GM21526 (cell line): ENCODE measurements at regions not wholly inside any gene's neighbourhood (a gene's known extent, or its start where the extent isn't known, plus 50 kb on each side); places are given as distances from the start of the nearest gene placed in this dataset.
"Not testable (repeated sequence)": the region's sequence is repeated elsewhere in the genome, so short reads cannot be mapped to it uniquely, and the experiment has no call there.

Experiments
- ATAC-seq: cut with Tn5 transposase; IDR thresholded peaks from one replicate; pipeline ENCODE4 v1.9.1; 2021; ENCODE audit warnings: moderate library complexity; ENCODE audit not compliant: unreplicated experiment, low FRiP score

DNA sequence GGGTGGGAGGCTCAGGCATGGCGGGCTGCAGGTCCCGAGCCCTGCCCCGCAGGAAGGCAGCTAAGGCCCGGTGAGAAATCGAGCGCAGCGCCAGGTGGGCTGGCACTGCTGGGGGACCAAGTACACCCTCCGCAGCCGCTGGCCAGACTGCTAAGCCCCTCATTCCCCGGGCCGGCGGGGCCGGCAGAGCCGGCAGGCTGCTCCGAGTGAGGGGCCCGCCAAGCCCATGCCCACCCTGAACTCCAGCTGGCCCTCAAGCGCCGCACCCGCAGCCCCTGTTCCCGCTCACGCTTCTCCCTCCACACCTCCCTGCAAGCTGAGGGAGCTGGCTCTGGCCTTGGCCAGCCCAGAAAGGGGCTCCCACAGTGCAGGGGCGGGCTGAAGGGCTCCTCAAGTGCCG is 1361.1 kb upstream of the ZEB2 start:
- ATAC-seq = not testable (repeated sequence)

DNA sequence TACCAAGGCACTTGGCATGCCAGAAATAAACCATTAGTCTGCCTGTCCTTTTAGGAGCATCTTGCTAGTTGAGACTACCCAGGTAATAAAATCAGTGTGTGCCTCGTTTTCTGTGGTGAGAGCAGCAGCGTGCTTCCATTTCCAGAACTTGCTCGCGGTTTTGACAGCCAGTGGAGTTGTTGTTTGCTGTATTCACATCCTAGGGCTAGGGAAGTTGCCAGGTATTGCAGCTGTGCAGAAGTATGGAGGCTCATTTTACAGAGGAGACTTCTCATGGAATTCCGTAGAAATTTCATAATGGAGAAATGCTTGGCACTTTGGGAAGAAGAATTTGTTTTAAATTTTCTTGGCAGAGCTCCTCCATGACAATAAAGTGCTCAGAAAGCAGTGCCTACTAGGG is 1355.1 kb upstream of the ZEB2 start:
- no peak for ATAC-seq

DNA sequence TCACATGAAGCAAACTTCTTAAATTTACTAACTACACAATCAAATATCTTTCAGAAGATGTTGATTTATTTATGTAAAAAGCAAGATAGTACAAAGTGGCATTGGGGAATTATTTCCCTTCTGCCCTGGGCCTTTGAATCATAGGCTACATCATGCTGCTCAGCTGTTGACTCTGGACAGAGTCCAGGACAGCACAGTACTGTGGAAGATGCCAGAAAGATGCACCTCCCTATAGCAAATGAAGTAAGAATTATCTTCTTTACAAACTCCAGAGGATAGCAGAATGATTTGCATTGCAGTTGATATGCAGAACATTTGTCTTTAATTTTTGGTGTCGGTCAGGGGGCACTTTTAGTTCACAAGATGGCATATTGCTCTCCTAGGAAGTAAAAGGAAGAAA is 1354.5 kb upstream of the ZEB2 start:
- no peak for ATAC-seq

DNA sequence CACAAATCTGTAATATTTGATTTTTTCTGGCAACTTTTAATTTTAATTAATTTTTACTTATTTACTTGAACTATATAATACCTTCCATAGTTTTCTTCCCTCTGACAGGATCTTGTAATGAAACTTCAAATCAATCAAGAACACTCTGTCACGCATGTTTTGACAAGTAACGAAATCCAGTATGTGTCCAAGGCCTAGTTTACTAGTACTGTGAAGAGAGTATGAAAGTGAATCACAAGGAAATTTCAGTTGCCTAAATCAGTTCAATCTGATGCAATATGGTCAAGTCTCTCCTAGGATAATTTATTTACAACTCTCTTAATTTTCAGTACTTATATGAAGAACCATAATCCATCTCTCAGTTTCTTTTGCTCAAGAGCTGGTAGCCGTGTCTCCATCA is 1344.6 kb upstream of the ZEB2 start:
- ATAC-seq = no peak

DNA sequence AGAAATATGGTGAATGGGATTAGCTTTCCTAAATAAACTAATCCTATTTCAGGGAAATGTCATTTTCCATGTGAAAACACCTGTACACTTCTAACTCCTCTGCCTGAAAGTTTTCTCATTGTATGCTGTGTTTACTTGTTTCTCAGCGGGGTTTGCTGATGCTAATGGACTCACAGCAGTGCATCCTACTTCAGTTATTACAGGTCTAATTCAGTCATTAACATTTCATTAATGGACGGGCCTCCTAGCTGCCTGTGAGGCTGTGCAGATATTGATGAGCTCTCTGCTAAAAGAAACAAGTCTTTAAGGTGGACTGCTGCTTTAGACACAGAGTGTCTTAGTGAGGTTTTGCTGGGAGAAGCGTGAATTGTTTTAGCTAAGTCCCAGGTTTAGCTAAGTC is 1342.0 kb upstream of the ZEB2 start:
- no peak for ATAC-seq

DNA sequence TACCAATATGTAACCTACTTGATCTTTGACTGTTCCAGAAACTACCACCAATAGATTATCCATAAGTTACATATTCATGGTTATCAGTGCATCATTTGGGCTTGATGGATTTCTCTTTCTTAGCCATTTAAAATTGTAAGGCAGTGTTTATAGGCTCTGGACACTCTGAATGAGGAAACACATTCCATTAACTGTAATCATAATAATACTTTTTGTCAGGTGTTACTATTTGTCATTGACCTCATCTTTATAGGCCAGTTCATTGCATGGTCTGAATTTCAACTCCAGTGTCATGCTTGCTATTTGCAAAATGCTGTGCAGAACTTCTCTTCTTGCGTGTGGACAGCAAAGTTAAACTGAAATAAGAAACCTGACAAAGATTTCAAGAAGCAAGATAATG is 1340.2 kb upstream of the ZEB2 start:
- no peak for ATAC-seq

DNA sequence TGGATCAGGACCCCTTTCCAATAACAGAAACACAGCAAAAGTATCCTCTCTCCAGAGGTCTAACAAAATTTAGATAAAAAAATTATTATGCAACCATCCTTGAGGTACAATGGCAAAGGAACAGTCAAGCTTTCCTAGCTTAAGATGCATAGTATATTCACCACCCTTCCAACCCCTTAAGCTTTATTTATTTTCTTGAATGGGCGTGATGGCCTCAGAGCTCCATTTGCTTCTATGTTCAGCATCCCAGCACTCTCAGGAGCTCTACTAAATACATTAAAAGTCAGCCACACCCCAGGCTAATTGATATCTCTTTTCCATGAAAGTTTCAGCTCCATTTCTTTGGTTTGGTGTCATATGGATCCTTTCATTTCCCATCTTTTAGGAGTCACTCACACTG is 1335.2 kb upstream of the ZEB2 start:
- ATAC-seq = no peak

DNA sequence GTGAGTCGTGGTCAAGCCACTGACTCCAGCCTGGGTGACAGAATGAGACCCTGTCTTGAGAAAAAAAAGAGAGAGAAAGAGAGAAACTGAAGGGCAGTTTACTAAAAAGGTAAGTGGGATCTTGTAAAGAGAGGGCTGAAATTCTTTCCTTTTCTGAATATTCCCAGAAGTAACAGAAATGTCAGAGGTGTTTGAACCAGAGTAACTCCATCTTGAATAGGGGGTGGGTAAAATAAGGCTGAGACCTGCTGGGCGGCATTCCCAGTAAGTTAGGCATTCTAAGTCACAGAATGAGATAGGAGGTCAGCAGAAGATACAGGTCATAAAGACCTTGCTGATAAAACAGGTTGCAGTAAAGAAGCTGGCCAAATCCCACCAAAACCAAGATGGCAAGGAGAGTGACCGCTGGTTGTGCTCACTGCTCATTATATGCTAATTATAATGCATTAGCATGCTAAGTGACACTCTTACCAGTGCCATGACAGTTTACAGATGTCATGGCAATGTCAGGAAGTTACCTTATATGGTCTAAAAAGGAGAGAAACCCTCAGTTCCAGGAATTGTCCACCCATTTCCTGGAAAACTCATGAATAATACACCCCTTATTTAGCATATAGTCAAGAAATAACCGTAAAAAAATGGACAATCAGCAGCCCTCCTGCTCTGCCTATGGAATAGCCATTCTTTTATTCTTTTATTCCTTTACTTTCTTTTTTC is 1334.3 kb upstream of the ZEB2 start:
- ATAC-seq = no peak

DNA sequence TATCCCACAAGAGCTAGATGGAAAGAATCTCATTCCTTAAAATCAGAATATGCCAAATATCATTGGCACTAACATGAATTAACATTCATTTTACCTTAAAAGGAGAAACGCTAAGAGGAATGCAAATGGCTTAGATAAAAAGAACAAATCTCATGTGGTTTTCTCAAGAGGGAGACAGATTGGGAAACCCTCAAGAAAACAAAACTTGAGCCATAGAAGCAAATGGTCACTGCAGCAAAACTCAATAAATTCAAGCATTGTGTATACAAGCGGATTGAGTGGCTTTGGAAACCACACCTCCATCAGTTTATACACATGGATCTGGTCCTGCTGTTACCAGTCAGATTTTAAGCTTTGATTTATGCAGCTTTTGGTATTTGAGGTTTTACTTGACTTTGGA is 1331.8 kb upstream of the ZEB2 start:
- ATAC-seq = no peak

DNA sequence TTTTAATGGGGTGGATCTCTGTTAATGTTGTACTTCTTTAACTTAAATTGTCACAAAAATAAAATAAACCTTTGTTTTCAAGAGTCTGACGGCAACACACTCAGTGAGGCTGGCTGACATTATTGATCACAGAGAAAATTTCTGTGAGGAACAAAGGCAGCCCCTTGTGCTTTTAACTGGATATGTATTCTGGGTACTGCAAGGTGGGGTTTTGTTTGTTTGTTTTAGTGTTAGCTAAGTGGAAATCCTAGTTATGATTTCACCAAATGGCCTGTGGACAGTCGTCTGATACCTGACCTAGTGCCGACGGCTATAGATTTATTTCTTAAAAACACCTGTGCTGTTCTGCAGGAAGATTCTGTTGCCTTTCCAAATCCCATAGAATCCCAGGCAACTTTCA is 1329.5 kb upstream of the ZEB2 start:
- ATAC-seq = no peak

DNA sequence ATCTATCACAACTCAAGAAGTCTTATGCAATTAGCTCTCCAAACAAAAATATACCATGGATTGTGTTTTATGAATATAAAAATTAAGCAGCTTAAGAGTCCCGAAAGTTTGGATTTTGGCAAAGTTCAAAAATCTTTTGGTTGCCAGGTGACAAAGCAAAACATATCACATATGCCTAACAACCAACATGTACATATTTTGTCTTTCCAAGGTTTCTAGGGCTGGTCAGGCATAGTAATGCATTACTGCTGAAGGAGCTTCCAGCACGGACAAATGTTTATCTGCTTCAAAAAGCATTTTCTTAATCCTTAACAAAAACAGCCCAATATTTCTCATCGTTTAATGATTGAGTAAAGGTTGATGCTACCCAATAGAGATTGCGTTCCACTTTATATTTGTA is 1327.1 kb upstream of the ZEB2 start:
- ATAC-seq = no peak

DNA sequence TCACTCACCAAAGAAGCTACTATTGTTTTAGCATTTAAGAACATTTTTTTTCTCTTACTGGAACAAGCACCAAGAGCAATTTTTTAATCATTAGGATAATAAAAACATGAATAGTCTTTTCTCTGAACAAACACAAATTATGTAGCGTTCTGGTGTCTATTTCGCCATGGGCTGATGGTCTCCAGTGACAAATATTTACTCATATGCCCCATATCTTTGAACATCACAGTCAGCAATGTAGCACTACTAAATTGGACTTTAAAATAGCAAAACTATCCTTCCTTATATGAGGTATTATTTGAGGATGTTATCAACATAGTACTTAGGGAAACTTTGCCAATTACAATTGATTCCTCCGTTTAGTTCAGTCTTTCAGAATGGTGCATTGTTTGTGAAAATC is 1326.0 kb upstream of the ZEB2 start:
- no peak for ATAC-seq

DNA sequence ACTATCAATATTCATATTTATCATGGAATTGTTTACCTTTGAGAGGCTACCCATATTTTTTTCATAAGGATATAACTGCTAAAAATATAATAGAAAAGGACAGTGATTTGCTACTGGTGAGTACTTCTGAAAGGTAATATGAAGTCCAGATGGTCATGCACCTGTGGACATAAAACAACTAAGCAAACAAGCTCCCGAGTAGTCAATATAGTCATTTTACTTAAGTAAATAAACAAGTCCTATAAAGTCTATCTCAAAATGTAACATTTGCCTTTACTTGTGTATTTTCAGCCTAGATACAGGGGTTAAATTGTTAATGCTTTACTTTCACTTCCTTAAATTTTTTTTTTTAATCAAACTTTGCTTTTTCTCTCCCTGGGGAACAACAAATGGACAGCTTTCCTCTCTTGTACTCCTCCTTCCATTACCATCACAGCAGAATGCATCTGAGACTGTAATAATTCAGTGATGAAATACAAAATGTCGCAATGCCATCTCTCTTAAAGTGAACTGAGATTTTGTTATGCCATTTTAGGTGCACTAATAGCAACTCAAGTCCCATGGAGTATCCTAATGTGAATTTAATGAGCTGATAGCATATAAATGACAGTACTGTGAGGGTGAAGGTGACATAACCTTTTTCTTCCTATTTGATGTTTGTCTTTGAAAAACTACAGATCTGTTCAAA is 1325.4 kb upstream of the ZEB2 start:
- no peak for ATAC-seq

DNA sequence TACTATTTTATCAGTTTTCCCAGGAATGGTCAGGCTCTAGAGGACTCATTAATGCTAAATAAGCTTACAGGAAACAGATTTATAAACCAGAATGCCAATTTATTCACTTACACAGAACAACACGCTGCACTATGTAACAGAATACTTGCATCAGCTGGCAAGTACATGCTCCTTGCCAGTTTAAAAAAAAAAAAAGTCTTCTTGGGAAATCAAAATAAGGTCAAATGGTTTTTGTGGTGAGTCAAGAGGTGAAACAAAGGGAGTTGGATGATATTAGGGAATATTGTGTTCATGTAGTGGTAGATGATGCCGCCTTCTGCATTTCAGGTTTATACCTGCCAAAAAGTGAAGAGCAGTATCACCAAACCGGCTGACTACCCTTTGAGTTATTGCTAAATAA is 1322.1 kb upstream of the ZEB2 start:
- no peak for ATAC-seq

DNA sequence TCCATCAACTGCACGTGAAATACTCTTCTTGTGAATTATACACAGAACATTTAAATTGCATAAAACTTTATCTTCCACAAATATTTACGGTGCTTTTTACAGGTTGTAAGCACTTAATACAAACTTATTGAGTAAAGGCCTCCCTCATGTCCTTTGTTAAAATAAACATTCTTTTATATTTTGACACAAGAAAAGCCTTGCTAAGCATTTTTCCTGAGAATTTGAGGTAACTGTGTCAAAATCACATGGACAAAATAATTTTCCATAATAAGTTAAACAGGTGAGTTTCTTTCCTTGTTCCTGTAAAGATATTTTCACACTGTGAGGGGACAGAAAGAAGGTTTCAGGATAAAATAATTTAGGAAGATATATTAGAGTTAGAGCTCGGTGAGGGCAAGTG is 1317.1 kb upstream of the ZEB2 start:
- ATAC-seq = no peak

DNA sequence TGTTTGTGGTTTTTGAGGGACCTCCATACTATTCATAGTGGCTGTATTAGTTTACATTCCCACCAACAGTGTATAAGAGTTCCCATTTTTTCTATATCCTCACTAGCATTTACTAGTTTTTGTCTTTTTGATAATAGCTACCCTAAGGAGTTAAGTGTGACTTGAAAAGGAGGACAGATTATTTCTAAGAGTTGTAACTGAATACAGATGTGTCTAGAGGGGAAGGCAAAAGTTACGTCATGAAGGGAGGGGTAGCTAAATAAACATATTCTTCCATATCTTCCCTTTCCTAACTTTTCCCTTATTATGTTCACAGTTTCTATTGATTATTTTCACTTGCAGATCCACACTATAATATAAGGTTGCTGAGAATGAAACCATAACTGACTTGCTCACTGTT is 1315.7 kb upstream of the ZEB2 start:
- ATAC-seq = no peak

DNA sequence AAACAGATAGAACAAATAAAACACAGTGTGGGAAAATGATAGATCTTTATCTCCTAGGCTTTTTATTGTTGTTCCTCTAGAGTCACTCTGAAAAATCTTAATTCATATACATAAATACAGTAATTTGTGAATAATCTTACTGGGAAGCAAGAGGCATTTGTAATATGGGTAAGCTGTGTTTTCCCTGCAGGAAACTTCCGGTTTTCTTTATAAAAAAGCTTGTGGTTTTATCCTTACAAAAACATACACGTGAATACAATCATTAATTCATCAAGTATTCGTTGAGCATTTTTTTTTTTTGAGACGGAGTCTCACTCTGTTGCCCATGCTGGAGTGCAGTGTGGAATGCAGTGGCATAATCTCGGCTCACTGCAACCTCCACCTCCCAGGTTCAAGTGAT is 1312.8 kb upstream of the ZEB2 start:
- ATAC-seq = no peak

DNA sequence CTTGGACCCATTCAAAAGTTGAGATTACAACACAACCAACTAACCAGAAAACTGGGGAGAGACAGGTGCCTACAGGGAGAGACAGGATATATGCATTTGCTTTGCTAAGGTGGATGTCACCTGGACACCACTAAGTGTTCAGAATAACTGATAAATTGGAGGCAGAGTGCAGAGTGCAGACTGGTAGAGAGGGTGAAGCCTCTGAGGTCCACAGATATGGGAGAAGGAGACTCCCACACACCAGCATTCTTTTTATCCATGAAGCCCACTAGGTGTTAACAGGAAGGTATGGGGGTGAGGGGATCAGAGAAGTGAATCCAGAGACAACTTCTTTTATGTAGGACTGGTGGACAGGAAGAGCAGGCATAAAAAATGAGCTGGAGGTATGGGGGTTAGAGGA is 1310.0 kb upstream of the ZEB2 start:
- no peak for ATAC-seq

DNA sequence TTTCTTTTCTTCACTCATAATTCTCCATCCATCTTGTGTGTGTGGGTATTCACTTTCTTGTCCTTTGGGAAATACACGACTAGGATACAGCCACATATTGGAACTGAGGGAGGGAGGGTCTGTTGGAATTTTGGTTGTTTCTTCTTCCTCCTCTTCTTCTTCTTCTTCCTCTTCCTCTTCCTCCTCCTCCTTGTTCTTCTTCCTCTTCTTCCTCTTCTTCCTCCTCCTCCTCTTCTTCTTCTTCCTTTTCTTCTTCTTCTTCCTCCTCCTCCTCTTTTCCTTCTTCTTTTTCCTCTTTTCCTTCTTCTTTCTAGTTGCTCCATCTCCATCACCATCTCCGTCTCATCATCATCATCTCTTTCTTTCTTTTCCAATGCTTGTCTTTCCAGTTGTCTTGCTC is 1307.3 kb upstream of the ZEB2 start:
- no peak for ATAC-seq

DNA sequence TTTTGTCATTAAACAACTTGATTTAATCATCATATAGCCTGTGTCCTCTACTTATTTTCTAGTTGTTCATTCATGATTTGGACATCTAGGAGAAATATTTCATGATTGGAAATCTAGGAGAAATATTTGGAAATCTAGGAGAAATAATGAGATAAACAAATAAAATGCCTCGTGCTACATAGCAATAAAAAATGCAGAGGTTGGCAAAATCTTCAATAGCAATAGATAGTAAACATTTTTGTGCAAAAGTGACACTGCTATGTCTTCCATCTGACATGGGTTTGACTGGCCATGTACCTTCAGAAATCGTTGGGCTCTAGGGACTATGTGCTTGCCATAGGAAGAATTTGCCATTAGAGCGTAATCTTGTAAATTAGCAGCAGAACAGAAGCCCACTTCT is 1304.5 kb upstream of the ZEB2 start:
- ATAC-seq = no peak

DNA sequence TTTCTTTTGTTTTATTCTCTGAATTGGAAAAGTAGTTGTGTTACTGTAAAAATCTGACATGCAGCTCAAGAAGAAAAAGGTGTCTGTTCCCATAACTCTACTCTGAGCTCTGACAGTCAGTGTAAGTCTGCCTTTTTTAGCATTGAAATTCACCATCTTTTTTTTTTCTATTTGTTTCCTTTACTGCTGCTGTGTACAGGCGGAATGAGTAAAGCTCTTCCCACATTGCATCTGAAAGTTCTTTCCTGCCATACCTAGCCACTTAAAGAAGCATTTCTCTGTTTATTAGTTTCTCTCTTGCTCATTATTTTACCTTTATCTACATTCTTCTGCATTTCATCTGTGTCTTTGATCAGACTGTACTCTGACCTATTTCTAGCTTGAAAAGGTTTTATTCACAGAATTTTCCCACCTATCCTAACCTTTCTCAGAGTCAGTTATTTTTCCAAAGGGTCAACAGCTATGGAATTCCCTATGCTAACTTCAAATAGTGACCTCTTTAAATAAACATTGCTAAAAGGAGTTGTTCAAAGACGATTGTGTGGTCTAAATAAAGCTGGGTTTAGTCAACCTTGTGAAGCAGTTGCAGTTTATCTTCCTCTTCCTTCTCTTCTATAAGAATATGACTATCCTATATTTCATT is 1303.1 kb upstream of the ZEB2 start:
- no peak for ATAC-seq

DNA sequence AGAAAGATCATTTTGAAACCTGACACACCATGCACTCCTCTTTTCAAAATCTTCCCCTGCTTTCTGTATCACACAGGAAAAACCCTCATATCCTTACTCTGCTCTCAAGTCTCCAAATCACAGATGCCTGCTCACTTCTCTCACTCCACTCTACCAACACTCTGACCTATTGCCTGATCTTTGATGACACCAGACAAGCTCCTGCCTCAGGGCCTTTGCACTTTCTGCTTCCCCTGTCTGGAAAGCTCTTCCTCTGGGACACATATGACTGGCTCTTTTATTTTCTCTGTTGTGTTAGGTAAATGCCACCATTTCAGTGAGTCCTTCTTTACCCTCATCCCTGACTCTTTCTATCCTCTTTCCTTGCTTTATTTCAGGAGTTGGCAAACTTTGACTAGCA is 1300.7 kb upstream of the ZEB2 start:
- ATAC-seq = no peak
